ENCODE measurements at regions not wholly inside any gene's neighbourhood (a gene's known extent, or its start where the extent isn't known, plus 50 kb on each side); places are given as distances from the start of the nearest gene placed in this dataset.

DNA sequence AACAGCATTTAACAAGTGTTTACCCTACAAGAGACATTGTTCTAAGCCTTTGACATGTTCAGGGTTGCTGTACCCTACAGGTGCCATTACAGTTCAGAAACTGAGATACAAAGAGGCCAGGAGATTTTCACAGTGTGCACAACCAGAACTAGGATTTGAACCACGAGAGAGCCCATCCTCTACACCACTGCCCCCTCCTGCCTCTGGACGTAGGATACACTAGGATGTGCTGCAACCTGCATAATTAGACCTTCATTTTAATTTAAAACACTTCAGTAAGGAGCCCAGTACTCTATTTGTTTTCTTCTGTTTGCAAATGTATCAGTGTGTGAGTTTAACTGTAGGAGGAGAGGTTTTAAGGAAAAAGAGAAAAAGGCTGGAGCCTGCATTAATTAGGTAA lies 123.1 kb upstream of the RARB start:
- Histone ChIP-seq H3K9me3 (no peaks in the 10 kb centered on the region), H3K27me3 (no peaks in the 10 kb centered on the region), H3K27ac (no peak overlapping the region), H3K4me1 (no peaks in the 10 kb centered on the region), H3K4me3 (no peak overlapping the region), H3K36me3 (ENCODE audit: low read depth, missing control alignments) (no peaks in the 10 kb centered on the region)
- TF ChIP-seq CTCF (IDR thresholded peaks at IDR 0.05) (no peak), POLR2A (IDR thresholded peaks at IDR 0.05) (no peak)
- 78 to 89% methylated on average over 2 of the region's 2 CpGs for WGBS, 2 donors
- intact Hi-C loops (cut with DNase I; ENCODE audit: low total_unique reads): no loop called here
- no peak for DNase-seq

DNA sequence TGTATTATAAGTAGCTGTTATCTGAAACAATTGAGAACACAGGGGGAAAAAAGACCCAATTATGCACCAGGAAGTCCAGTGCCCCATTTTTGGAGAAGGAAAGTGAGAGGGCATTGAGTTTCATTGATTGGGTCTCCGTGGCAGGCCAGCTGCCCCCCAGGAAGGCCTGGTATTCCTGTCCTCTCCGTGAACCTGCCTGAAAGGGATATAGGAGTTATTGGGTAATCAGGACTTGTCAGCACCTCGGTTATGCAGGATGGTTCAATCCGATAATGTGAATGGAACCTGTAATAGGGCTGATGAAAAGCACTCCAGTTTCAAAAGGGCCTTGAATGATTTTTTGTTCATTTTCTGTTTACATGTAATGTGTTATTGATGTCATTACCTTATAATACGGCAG lies 122.0 kb upstream of the RARB start:
- no peaks in the 10 kb centered on the region for H3K36me3 ChIP-seq (ENCODE audit: low read depth, missing control alignments)
- H3K9me3 ChIP-seq: no peaks in the 10 kb centered on the region
- H3K4me3 ChIP-seq: no peak overlapping the region
- WGBS, 2 donors: 73 to 80% methylated on average over 5 of the region's 5 CpGs
- H3K27ac ChIP-seq: no peak overlapping the region
- intact Hi-C loops (cut with DNase I; ENCODE audit: low total_unique reads): no loop called here
- no peaks in the 10 kb centered on the region for H3K4me1 ChIP-seq
- no peaks in the 10 kb centered on the region for H3K27me3 ChIP-seq
- TF ChIP-seq POLR2A (IDR thresholded peaks at IDR 0.05): no peak
- no peak for TF ChIP-seq CTCF (IDR thresholded peaks at IDR 0.05)
- no peak for DNase-seq

GRCh38 chr3:25306705-25307104 lies 121.4 kb upstream of the RARB start:
- WGBS, 2 donors: 81 to 84% methylated on average over 2 of the region's 2 CpGs
- no peak for TF ChIP-seq POLR2A (IDR thresholded peaks at IDR 0.05)
- no peak for TF ChIP-seq CTCF (IDR thresholded peaks at IDR 0.05)
- Histone ChIP-seq H3K4me3 (no peak overlapping the region), H3K27me3 (no peaks in the 10 kb centered on the region), H3K27ac (no peak overlapping the region), H3K9me3 (no peaks in the 10 kb centered on the region), H3K4me1 (no peaks in the 10 kb centered on the region), H3K36me3 (ENCODE audit: low read depth, missing control alignments) (no peaks in the 10 kb centered on the region)
- DNase-seq: no peak
- intact Hi-C loops (cut with DNase I; ENCODE audit: low total_unique reads): no loop called here

GRCh38 chr3:25313286-25313685 lies 114.8 kb upstream of the RARB start:
- H3K27ac ChIP-seq: no peak overlapping the region
- no peaks in the 10 kb centered on the region for H3K27me3 ChIP-seq
- intact Hi-C loops (cut with DNase I; ENCODE audit: low total_unique reads): no loop called here
- no peaks in the 10 kb centered on the region for H3K9me3 ChIP-seq
- H3K4me1 ChIP-seq: no peaks in the 10 kb centered on the region
- 78 to 79% methylated on average over 2 of the region's 2 CpGs for WGBS, 2 donors
- no peak for TF ChIP-seq CTCF (IDR thresholded peaks at IDR 0.05)
- no peak for DNase-seq
- no peak overlapping the region for H3K4me3 ChIP-seq
- H3K36me3 ChIP-seq (ENCODE audit: low read depth, missing control alignments): no peaks in the 10 kb centered on the region

DNA sequence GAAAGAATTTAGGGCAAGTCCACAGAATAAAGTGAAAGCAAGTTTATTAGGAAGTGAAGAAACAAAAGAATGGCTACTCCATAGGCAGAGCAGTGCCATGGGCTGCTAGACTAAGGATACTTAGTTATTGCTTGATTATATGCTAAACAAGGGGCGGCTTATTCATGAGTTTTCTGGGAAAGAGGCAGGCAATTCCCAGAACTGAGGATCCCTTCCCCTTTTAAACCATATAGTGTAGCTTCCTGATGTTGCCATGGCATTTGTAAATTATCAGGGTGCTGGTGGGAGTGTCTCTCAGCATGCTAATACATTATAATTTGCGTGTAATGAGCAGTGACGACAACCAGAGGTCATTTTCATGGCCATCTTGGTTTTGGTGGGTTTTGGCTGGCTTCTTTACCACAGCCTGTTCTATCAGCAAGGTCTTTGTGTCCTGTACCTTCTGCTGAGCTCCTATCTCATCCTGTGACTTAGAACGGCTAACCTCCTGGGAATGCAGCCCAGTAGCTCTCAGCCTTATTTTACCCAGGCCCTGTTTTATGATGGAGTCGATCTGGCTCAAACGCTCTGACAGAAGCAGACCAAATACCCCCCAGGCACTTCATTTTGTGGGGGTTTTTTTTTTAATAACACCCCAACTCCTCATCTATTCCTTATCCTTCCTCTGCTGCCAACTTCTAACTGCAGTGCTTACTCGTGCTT lies 103.0 kb upstream of the RARB start:
- DNase-seq: no peak
- no peaks in the 10 kb centered on the region for H3K9me3 ChIP-seq
- H3K36me3 ChIP-seq (ENCODE audit: low read depth, missing control alignments): no peaks in the 10 kb centered on the region
- no peak overlapping the region for H3K27ac ChIP-seq
- intact Hi-C loops (cut with DNase I; ENCODE audit: low total_unique reads): no loop called here
- no peak overlapping the region for H3K4me3 ChIP-seq
- 58 to 59% methylated on average over 7 of the region's 7 CpGs for WGBS, 2 donors
- no peaks in the 10 kb centered on the region for H3K27me3 ChIP-seq
- TF ChIP-seq CTCF (IDR thresholded peaks at IDR 0.05) (no peak), POLR2A (IDR thresholded peaks at IDR 0.05) (no peak)
- no peaks in the 10 kb centered on the region for H3K4me1 ChIP-seq

Measured in testis (tissue), 2 donors.